ENCODE measurements at regions not wholly inside any gene's neighbourhood (a gene's known extent, or its start where the extent isn't known, plus 50 kb on each side); places are given as distances from the start of the nearest gene placed in this dataset.

GRCh38 chr10:10956681-10957542, 60.8 kb upstream of the CELF2 start:
- DNase-seq (ENCODE audit: low read depth), result no peak

- no peak for DNase-seq (ENCODE audit: low read depth)
These were observed 59.6 kb upstream of the CELF2 start for GRCh38 chr10:10958041-10958440.

GRCh38 chr10:10959666-10960065, 58.0 kb upstream of the CELF2 start:
- DNase-seq (ENCODE audit: low read depth), result no peak

- no peak for DNase-seq (ENCODE audit: low read depth)
These were observed 57.1 kb upstream of the CELF2 start for GRCh38 chr10:10960534-10960933.

GRCh38 chr10:10961072-10961471, 56.6 kb upstream of the CELF2 start:
- DNase-seq (ENCODE audit: low read depth), result no peak

GRCh38 chr10:10967029-10967428, 50.6 kb upstream of the CELF2 start:
- DNase-seq (ENCODE audit: low read depth), result no peak

- no peak for DNase-seq (ENCODE audit: low read depth)
These were observed 50.0 kb upstream of the CELF2 start for GRCh38 chr10:10967581-10968256.
